ENCODE measurements at regions not wholly inside any gene's neighbourhood (a gene's known extent, or its start where the extent isn't known, plus 50 kb on each side); places are given as distances from the start of the nearest gene placed in this dataset.

GRCh38 chr5:125109816-125110215 is 363.4 kb upstream of the ZNF608 start:
- DNase-seq, result no peak
- POLR2A ChIA-PET, result no interaction called here
- H3K4me3 ChIP-seq (ENCODE audit: control insufficient read depth in 1 of 2, extremely low read depth in 1 of 2, low read length in 1 of 2), result no peak overlapping the region
- ATAC-seq (replicated peaks in 1 of 4), result no peak
- no peaks in the 10 kb centered on the region for H3K36me3 ChIP-seq (ENCODE audit: control insufficient read depth in 2 of 2, extremely low read depth in 1 of 2, insufficient read depth in 1 of 2, low read length in 1 of 2)
- Mint-ChIP-seq H3K4me1 (no peaks in the 10 kb centered on the region), H3K27me3 (no peaks in the 10 kb centered on the region), H3K27ac (no peak overlapping the region), H3K4me3 (no peak overlapping the region), H3K9me3 (peaks cover 8 to 21% (median 8%) of the 10 kb centered on the region in 3 donors), H3K36me3 (no peaks in the 10 kb centered on the region)
- CTCF ChIA-PET, result no interaction called here
- no CpG with 5 or more reads among the region's 1 CpG for WGBS (ENCODE audit: insufficient coverage)
- no peak overlapping the region for H3K27ac ChIP-seq (ENCODE audit: low read length)
- H3K9me3 ChIP-seq, result no peaks in the 10 kb centered on the region
- no peaks in the 10 kb centered on the region for H3K27me3 ChIP-seq (replicated peaks in 1 of 2; ENCODE audit: control insufficient read depth in 2 of 2, extremely low read depth in 1 of 2, insufficient read depth in 2 of 2, low read length in 1 of 2)
- H3K4me1 ChIP-seq (ENCODE audit: control insufficient read depth in 1 of 2, extremely low read depth in 1 of 2, insufficient read depth in 2 of 2, low read length in 2 of 2), result no peaks in the 10 kb centered on the region

GRCh38 chr5:125112196-125112595 is 365.8 kb upstream of the ZNF608 start:
- no peaks in the 10 kb centered on the region for H3K4me1 ChIP-seq (ENCODE audit: control insufficient read depth in 1 of 2, extremely low read depth in 1 of 2, insufficient read depth in 2 of 2, low read length in 2 of 2)
- H3K4me1 Mint-ChIP-seq, result no peaks in the 10 kb centered on the region
- no peak overlapping the region for H3K27ac ChIP-seq (ENCODE audit: low read length)
- DNase-seq, result no peak
- peaks cover 3 to 25% (median 8%) of the 10 kb centered on the region in 3 donors for H3K9me3 Mint-ChIP-seq
- H3K4me3 ChIP-seq (ENCODE audit: control insufficient read depth in 1 of 2, extremely low read depth in 1 of 2, low read length in 1 of 2), result no peak overlapping the region
- no peak overlapping the region for H3K4me3 Mint-ChIP-seq
- H3K27me3 Mint-ChIP-seq, result no peaks in the 10 kb centered on the region
- ChIA-PET POLR2A (no interaction called here), CTCF (no interaction called here)
- H3K27ac Mint-ChIP-seq, result no peak overlapping the region
- 40% methylated on average over 1 of the region's 2 CpGs for WGBS (ENCODE audit: insufficient coverage)
- ATAC-seq (replicated peaks in 1 of 4), result no peak
- H3K9me3 ChIP-seq, result no peaks in the 10 kb centered on the region
- H3K27me3 ChIP-seq (replicated peaks in 1 of 2; ENCODE audit: control insufficient read depth in 2 of 2, extremely low read depth in 1 of 2, insufficient read depth in 2 of 2, low read length in 1 of 2), result no peaks in the 10 kb centered on the region
- no peaks in the 10 kb centered on the region for H3K36me3 ChIP-seq (ENCODE audit: control insufficient read depth in 2 of 2, extremely low read depth in 1 of 2, insufficient read depth in 1 of 2, low read length in 1 of 2)
- H3K36me3 Mint-ChIP-seq, result no peaks in the 10 kb centered on the region

- H3K4me3 Mint-ChIP-seq, result no peak overlapping the region
Measured at GRCh38 chr5:125113328-125113727, 366.9 kb upstream of the ZNF608 start.

GRCh38 chr5:125115195-125115525 is 368.7 kb upstream of the ZNF608 start:
- Histone ChIP-seq H3K27ac (ENCODE audit: low read length) (no peak overlapping the region), H3K27me3 (replicated peaks in 1 of 2; ENCODE audit: control insufficient read depth in 2 of 2, extremely low read depth in 1 of 2, insufficient read depth in 2 of 2, low read length in 1 of 2) (no peaks in the 10 kb centered on the region), H3K36me3 (ENCODE audit: control insufficient read depth in 2 of 2, extremely low read depth in 1 of 2, insufficient read depth in 1 of 2, low read length in 1 of 2) (no peaks in the 10 kb centered on the region), H3K9me3 (no peaks in the 10 kb centered on the region), H3K4me1 (ENCODE audit: control insufficient read depth in 1 of 2, extremely low read depth in 1 of 2, insufficient read depth in 2 of 2, low read length in 2 of 2) (no peaks in the 10 kb centered on the region), H3K4me3 (ENCODE audit: control insufficient read depth in 1 of 2, extremely low read depth in 1 of 2, low read length in 1 of 2) (no peak overlapping the region)
- 89% methylated on average over 6 of the region's 6 CpGs for WGBS (ENCODE audit: insufficient coverage)
- DNase-seq (no peak), ATAC-seq (replicated peaks in 1 of 4) (no peak)
- H3K4me3 Mint-ChIP-seq, result no peak overlapping the region
- H3K4me1 Mint-ChIP-seq, result no peaks in the 10 kb centered on the region
- ChIA-PET CTCF (no interaction called here), POLR2A (no interaction called here)
- no peaks in the 10 kb centered on the region for H3K27me3 Mint-ChIP-seq
- no peak overlapping the region for H3K27ac Mint-ChIP-seq
- peaks cover 13 to 25% (median 16%) of the 10 kb centered on the region in 3 donors for H3K9me3 Mint-ChIP-seq
- H3K36me3 Mint-ChIP-seq, result no peaks in the 10 kb centered on the region

More at GRCh38 chr5:125113328-125113727, 366.9 kb upstream of the ZNF608 start:
- ChIA-PET POLR2A (no interaction called here), CTCF (no interaction called here)
- Histone ChIP-seq H3K27ac (ENCODE audit: low read length) (no peak overlapping the region), H3K4me1 (ENCODE audit: control insufficient read depth in 1 of 2, extremely low read depth in 1 of 2, insufficient read depth in 2 of 2, low read length in 2 of 2) (no peaks in the 10 kb centered on the region), H3K4me3 (ENCODE audit: control insufficient read depth in 1 of 2, extremely low read depth in 1 of 2, low read length in 1 of 2) (no peak overlapping the region), H3K36me3 (ENCODE audit: control insufficient read depth in 2 of 2, extremely low read depth in 1 of 2, insufficient read depth in 1 of 2, low read length in 1 of 2) (no peaks in the 10 kb centered on the region), H3K27me3 (replicated peaks in 1 of 2; ENCODE audit: control insufficient read depth in 2 of 2, extremely low read depth in 1 of 2, insufficient read depth in 2 of 2, low read length in 1 of 2) (no peaks in the 10 kb centered on the region), H3K9me3 (no peaks in the 10 kb centered on the region)
- peaks cover 13 to 29% (median 16%) of the 10 kb centered on the region in 3 donors for H3K9me3 Mint-ChIP-seq
- ATAC-seq (replicated peaks in 1 of 4), result no peak
- WGBS (ENCODE audit: insufficient coverage), result no CpG with 5 or more reads among the region's 2 CpGs
- DNase-seq, result no peak
- H3K27me3 Mint-ChIP-seq, result no peaks in the 10 kb centered on the region
- H3K36me3 Mint-ChIP-seq, result no peaks in the 10 kb centered on the region
- no peak overlapping the region for H3K27ac Mint-ChIP-seq
- no peaks in the 10 kb centered on the region for H3K4me1 Mint-ChIP-seq

GRCh38 chr5:125117566-125117965 is 371.1 kb upstream of the ZNF608 start:
- DNase-seq, result no peak
- no peak overlapping the region for H3K4me3 Mint-ChIP-seq
- peaks cover 7 to 15% (median 13%) of the 10 kb centered on the region in 3 donors for H3K9me3 Mint-ChIP-seq
- WGBS (ENCODE audit: insufficient coverage), result 15% methylated on average over 2 of the region's 6 CpGs
- no peaks in the 10 kb centered on the region for H3K36me3 ChIP-seq (ENCODE audit: control insufficient read depth in 2 of 2, extremely low read depth in 1 of 2, insufficient read depth in 1 of 2, low read length in 1 of 2)
- no peak overlapping the region for H3K4me3 ChIP-seq (ENCODE audit: control insufficient read depth in 1 of 2, extremely low read depth in 1 of 2, low read length in 1 of 2)
- ChIA-PET CTCF (no interaction called here), POLR2A (no interaction called here)
- H3K4me1 Mint-ChIP-seq, result no peaks in the 10 kb centered on the region
- H3K27me3 ChIP-seq (replicated peaks in 1 of 2; ENCODE audit: control insufficient read depth in 2 of 2, extremely low read depth in 1 of 2, insufficient read depth in 2 of 2, low read length in 1 of 2), result no peaks in the 10 kb centered on the region
- no peaks in the 10 kb centered on the region for H3K4me1 ChIP-seq (ENCODE audit: control insufficient read depth in 1 of 2, extremely low read depth in 1 of 2, insufficient read depth in 2 of 2, low read length in 2 of 2)
- no peaks in the 10 kb centered on the region for H3K9me3 ChIP-seq
- no peaks in the 10 kb centered on the region for H3K36me3 Mint-ChIP-seq
- ATAC-seq (replicated peaks in 1 of 4), result no peak
- H3K27ac Mint-ChIP-seq, result no peak overlapping the region
- no peaks in the 10 kb centered on the region for H3K27me3 Mint-ChIP-seq
- H3K27ac ChIP-seq (ENCODE audit: low read length), result no peak overlapping the region

- Mint-ChIP-seq H3K9me3 (peaks cover 7 to 11% (median 11%) of the 10 kb centered on the region in 3 donors), H3K4me1 (no peaks in the 10 kb centered on the region), H3K36me3 (no peaks in the 10 kb centered on the region), H3K27me3 (no peaks in the 10 kb centered on the region), H3K4me3 (no peak overlapping the region), H3K27ac (no peak overlapping the region)
- no peak overlapping the region for H3K4me3 ChIP-seq (ENCODE audit: control insufficient read depth in 1 of 2, extremely low read depth in 1 of 2, low read length in 1 of 2)
- no peaks in the 10 kb centered on the region for H3K4me1 ChIP-seq (ENCODE audit: control insufficient read depth in 1 of 2, extremely low read depth in 1 of 2, insufficient read depth in 2 of 2, low read length in 2 of 2)
- DNase-seq (no peak), ATAC-seq (replicated peaks in 1 of 4) (no peak)
- no CpG with 5 or more reads among the region's 6 CpGs for WGBS (ENCODE audit: insufficient coverage)
- no peak overlapping the region for H3K27ac ChIP-seq (ENCODE audit: low read length)
- no peaks in the 10 kb centered on the region for H3K36me3 ChIP-seq (ENCODE audit: control insufficient read depth in 2 of 2, extremely low read depth in 1 of 2, insufficient read depth in 1 of 2, low read length in 1 of 2)
- no peaks in the 10 kb centered on the region for H3K27me3 ChIP-seq (replicated peaks in 1 of 2; ENCODE audit: control insufficient read depth in 2 of 2, extremely low read depth in 1 of 2, insufficient read depth in 2 of 2, low read length in 1 of 2)
- H3K9me3 ChIP-seq, result no peaks in the 10 kb centered on the region
- CTCF ChIA-PET, result no interaction called here
- POLR2A ChIA-PET, result no interaction called here
Measured at GRCh38 chr5:125120012-125120411, 373.6 kb upstream of the ZNF608 start.

GRCh38 chr5:125125031-125125823 is 378.8 kb upstream of the ZNF608 start:
- H3K4me3 ChIP-seq (ENCODE audit: control insufficient read depth in 1 of 2, extremely low read depth in 1 of 2, low read length in 1 of 2), result no peak overlapping the region
- no peaks in the 10 kb centered on the region for H3K27me3 ChIP-seq (replicated peaks in 1 of 2; ENCODE audit: control insufficient read depth in 2 of 2, extremely low read depth in 1 of 2, insufficient read depth in 2 of 2, low read length in 1 of 2)
- Mint-ChIP-seq H3K36me3 (no peaks in the 10 kb centered on the region), H3K4me3 (no peak overlapping the region), H3K4me1 (no peaks in the 10 kb centered on the region), H3K27me3 (no peaks in the 10 kb centered on the region), H3K27ac (no peak overlapping the region), H3K9me3 (peaks cover 5 to 8% (median 8%) of the 10 kb centered on the region in 3 donors)
- no peak for ATAC-seq (replicated peaks in 1 of 4)
- no peaks in the 10 kb centered on the region for H3K4me1 ChIP-seq (ENCODE audit: control insufficient read depth in 1 of 2, extremely low read depth in 1 of 2, insufficient read depth in 2 of 2, low read length in 2 of 2)
- H3K9me3 ChIP-seq, result no peaks in the 10 kb centered on the region
- H3K36me3 ChIP-seq (ENCODE audit: control insufficient read depth in 2 of 2, extremely low read depth in 1 of 2, insufficient read depth in 1 of 2, low read length in 1 of 2), result no peaks in the 10 kb centered on the region
- POLR2A ChIA-PET, result no interaction called here
- CTCF ChIA-PET, result no interaction called here
- no peak for DNase-seq
- H3K27ac ChIP-seq (ENCODE audit: low read length), result no peak overlapping the region
- 76% methylated on average over 4 of the region's 6 CpGs for WGBS (ENCODE audit: insufficient coverage)

All from T-cell (primary cell).